NCI-H446 treated with DMSO at 0.1 percent for 48 hours (cell line): ENCODE measurements at regions not wholly inside any gene's neighbourhood (a gene's known extent, or its start where the extent isn't known, plus 50 kb on each side); places are given as distances from the start of the nearest gene placed in this dataset.
"Not testable (repeated sequence)": the region's sequence is repeated elsewhere in the genome, so short reads cannot be mapped to it uniquely, and the experiment has no call there.

Experiments
- DNase-seq: peaks from one replicate; lab custom pipeline; 2025; lab: John Stamatoyannopoulos, UW

GRCh38 chr20:60760256-60761000 is 491.6 kb upstream of the CDH4 start:
- DNase-seq = no peak

DNA sequence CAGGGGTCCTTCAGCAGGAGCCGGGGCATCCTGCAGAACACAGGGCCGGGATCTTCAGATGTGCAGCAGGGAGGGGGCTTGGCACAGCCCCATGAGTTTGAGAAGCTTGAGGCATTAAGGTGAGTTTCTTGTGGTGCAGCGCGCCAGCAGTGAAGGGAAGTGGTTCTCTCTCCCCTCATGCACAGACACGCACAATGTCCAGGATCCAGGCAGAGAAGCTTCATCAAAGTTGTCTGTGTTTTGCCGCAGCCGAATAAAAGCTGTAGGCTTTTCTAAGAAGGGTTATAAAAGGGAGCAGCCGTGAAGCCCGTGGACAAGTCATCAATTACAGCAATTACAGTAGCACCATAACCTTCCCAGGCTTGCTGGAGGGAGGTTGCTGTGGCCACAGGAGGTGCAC is 491.0 kb upstream of the CDH4 start:
- no peak for DNase-seq

DNA sequence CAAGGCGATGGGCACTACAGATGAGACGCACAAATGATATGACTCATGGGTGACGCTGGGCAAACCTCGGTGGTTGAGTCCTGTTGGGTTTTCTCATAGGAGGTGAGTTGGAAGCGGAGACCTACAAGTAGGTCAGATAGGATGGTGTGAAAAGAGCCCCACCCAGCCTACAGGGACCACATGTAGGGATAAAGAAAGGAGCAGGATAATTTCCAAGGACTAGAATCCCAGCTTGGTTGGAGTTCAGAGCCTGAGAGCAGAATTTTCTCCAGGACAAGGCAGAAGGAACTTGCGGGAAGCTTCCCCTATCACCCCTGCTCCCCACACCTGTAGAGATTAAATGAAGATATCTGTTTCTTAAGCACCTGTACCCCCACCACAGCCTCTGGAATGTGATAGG is 489.7 kb upstream of the CDH4 start:
- no peak for DNase-seq

DNA sequence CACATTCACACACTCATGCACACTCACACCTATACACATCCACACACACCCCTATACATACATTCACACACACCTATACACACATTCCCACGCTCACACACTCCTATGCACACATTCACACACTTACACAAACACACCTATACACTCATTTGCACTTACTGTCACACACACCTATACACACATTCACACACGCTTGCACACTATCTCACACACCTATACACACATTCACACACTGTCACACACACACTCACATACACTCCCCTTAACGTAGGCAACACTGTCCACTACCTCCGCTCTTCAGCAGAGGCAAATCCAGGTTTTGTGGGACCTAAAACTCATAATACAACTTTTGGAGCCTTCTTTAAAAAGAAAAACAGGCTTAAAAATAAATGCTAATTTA is 487.7 kb upstream of the CDH4 start:
- no peak for DNase-seq

GRCh38 chr20:60764771-60765170 is 487.3 kb upstream of the CDH4 start:
- DNase-seq = no peak

DNA sequence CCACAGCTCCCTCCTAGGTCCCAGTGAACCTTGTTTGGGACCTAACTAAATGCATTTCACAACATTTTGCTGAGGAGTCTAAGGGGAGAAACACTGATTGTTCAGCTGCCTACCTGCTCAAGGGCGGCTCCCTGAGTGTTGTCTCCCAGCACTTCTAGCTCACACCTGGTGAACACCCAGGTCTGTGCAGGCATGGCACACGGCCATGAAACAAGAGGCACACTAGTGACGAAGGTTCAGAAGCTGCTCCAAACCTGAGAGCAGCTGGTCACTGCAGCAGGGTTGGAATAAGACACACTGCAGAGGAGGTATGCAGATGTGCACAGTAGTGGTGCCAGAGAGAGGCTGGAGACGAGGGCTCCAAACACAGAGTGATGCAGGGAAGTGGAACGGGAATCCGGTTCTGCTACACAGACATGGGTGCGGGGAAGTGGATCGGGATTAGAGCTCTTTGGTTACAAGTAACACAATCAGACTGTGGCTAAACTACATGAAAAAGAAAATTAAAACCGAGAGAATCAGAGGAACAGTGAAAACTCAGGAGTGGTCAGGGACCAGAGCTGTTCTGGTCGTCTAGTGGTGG is 486.1 kb upstream of the CDH4 start:
- no peak for DNase-seq

DNA sequence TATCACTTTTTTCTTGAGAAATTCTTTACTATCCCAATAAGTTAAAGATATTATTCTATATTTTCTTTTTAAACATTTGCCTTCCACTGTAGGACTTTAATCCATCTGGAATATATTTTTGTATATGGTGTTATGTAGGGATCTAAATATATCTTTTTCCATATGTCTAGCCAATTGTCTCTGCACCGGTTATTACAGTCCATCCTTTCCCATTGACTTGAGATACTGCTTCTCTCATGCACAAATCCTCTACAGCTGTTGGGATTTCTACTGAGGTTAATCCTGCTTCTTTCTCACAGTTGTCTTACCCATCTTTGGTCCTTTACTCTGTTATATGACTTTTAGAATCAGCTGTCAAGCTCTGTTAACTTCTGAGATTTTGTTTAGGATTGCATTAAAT is 483.8 kb upstream of the CDH4 start:
- DNase-seq = no peak

DNA sequence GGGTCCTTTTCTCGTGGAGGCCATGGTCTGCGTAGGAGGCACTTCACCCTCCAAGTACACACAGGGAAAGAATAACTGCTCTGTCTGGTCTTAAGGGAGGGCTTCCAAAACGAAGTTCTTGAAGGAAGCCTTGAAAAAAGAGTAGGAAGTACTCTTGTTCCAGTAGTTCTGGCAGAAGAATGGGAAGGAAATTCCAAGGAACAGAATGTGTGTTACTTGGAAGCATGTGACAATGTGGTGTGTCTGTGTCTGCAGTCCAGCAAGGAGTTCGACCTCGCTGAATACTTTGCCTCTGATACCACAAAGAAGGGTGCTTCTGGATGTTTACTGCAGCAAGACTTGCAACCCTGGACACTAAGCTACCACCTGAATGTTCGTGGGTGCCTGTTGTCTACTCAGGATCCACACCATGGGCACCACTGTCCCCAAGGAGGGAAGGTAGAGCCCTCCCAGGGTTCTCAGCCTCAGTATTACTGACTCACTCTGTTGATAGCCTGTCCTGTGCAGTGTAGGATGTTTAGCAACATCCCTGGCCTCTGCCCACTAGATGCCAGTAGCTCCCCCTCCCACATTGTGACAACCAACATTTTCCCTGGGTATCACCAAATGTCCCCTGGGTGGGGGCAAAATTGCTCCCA is 471.6 kb upstream of the CDH4 start:
- no peak for DNase-seq

DNA sequence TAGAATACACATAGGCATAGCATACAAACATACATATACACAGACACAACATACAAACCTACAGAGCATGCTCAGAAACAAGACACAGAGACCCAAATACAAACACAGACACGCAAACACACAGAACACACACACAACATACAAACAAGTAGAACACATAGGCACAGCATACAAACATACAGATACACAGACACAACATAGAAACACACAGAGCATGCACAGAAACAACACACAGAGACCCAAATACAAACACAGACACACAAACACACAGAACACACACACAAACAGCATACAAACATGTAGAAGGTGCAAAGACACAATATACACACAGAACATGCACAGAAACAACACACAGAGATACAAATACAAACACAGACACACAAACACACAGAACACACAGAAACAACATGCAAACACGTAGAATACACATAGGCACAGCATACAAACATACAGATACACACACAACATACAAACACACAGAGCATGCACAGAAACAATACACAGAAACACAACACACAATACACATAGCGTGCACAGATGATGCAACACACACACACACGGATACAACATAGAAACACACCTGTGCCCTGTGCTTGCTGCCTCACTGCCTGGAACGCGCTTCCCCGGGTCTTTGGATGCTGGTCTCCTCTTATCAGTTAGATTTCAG is 469.0 kb upstream of the CDH4 start:
- DNase-seq = no peak

GRCh38 chr20:60785301-60785700 is 466.8 kb upstream of the CDH4 start:
- no peak for DNase-seq

- no peak for DNase-seq
These were observed 466.3 kb upstream of the CDH4 start for GRCh38 chr20:60785785-60786184.

- no peak for DNase-seq
These were observed 465.3 kb upstream of the CDH4 start for GRCh38 chr20:60786686-60787217.

GRCh38 chr20:60787276-60787675 is 464.8 kb upstream of the CDH4 start:
- no peak for DNase-seq

DNA sequence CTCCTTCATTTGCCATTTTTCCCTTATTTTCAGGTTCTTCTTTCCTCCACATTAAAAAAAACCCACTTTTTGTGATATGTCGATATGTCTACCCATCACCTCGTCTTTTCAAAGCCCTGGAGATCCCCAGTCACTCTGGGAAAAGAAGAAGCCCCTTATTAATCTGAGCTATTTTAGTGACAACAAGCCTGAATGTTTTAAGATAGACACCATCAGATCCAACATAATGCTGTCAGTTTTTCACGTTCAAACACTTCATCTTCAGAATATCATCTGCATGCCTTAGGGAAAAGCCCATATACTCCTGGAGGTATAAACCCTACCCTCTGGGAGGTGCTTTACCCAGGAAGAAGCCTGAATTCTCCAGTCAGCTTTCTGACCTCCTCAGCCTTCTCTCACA is 464.0 kb upstream of the CDH4 start:
- DNase-seq = no peak

- DNase-seq = no peak
These were observed 462.7 kb upstream of the CDH4 start for GRCh38 chr20:60789399-60789798.

DNA sequence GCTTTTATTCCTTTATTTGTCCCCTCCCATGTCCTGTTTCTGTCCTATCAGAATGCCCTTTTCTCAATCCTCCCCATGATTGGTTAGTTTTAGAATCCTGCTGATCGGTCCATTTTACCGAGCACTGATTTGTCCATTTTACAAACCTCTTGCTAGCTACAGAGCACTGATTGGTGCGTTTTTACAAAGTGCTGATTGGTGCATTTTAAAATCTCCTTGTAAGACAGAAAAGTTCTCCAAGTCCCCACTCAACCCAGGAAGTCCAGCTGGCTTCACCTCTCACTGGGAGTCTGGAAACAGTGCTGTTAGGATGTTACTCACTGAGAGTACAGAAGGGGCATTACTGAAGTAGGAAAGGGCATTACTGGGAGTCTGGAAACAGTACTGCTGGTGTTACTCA is 461.7 kb upstream of the CDH4 start:
- not testable (repeated sequence) for DNase-seq

DNA sequence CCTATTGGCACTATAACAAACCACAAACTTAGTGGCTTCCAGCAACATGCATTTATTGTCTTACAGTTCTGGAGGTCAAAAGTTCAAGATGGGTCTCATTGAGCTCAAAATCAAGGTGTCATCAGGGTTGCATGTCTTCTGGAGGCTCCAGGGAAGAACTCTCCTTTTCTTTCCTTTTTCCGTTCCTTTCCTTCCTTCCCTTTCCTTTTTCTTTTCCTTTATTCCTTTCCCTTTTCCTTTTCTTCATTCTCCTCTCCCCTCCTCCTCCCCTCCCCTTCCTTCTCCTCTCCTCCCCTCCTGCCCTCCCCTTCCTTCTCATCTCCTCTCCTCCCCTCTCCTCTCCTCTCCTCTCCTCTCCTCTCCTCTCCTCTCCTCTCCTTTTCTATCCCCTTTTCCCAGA is 460.2 kb upstream of the CDH4 start:
- no peak for DNase-seq

DNA sequence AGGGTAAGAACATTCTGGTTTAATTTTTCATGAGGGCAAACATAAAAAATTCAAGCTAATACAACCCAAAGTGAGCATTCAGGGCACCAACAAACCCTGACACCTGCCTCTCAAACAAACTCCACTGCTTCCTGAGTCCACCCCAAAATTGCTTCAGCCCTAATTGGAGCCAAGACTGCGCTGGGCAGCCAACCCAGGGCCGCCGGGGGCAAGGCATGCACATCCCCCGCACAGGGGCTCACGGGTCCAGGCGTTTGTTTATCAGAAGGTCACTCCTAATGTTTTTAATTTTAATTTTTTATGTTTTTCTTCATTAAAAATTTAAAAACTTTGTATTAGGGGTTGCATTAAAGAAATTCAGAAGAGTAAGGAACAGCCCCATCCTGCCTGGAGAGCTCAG is 459.1 kb upstream of the CDH4 start:
- no peak for DNase-seq

- no peak for DNase-seq
These were observed 457.4 kb upstream of the CDH4 start for GRCh38 chr20:60794674-60795073.

GRCh38 chr20:60795651-60796050 is 456.4 kb upstream of the CDH4 start:
- no peak for DNase-seq

DNA sequence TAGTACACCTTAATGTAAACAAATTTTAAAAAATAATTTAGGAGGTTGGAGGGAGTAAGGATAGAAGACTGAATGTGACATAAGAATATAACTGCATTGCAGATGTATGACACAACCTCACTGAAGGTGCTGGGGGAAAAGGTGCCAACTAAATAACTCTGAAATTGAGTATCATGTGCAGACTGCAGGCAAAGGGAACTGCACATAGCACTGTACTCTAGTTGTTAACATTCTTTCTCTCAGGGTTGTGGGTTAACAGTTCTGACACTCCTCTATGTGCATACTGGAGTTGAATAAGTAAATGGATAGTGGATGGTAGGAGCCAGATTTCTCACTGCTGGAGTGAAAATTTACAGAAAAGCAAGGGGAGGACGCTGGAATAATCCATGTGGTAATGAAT is 451.9 kb upstream of the CDH4 start:
- DNase-seq = no peak

DNA sequence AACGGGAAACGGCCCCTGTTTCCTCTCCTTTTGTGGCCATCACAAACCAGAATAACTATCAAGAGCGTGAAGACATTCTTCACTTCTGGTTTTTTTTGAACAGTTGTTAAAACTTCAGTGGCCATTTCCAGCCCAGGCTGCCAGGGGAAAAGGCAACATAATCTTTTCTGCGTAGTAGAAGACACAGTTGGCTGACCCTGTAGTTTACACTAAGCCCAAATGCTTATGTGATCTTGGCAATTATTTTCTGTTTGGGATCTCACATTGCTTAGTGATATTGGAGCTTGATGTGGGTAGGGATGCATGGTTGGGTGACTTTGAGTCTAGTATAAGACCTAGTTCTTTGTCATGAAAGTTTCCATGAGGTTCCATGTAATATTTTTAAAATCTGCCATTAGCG is 449.4 kb upstream of the CDH4 start:
- no peak for DNase-seq
